Right forelimb (tissue), 1 donor: ENCODE measurements at regions not wholly inside any gene's neighbourhood (a gene's known extent, or its start where the extent isn't known, plus 50 kb on each side); places are given as distances from the start of the nearest gene placed in this dataset.

Source experiments
- DNase-seq: peaks from one replicate; pipeline ENCODE4 v3.0.0-alpha.2; 2018

- DNase-seq, result no peak
Measured at GRCh38 chr6:85396159-85396808, 53.6 kb upstream of the NT5E start.

- DNase-seq, result no peak
Measured at GRCh38 chr6:85395746-85396145, 54.1 kb upstream of the NT5E start.

GRCh38 chr6:85394853-85395538 is 54.9 kb upstream of the NT5E start:
- no peak for DNase-seq

- no peak for DNase-seq
Measured at GRCh38 chr6:85394199-85394598, 55.7 kb upstream of the NT5E start.

GRCh38 chr6:85392379-85392778 is 57.5 kb upstream of the NT5E start:
- DNase-seq, result no peak

GRCh38 chr6:85390775-85391174 is 59.1 kb upstream of the NT5E start:
- no peak for DNase-seq

- DNase-seq, result no peak
Measured at GRCh38 chr6:85390105-85390728, 59.7 kb upstream of the NT5E start.

GRCh38 chr6:85389151-85389797 is 60.6 kb upstream of the NT5E start:
- no peak for DNase-seq

GRCh38 chr6:85388531-85388930 is 61.4 kb upstream of the NT5E start:
- DNase-seq, result no peak

- no peak for DNase-seq
Measured at GRCh38 chr6:85385636-85386315, 64.1 kb upstream of the NT5E start.

GRCh38 chr6:85383042-85383441 is 66.8 kb upstream of the NT5E start:
- DNase-seq, result no peak

GRCh38 chr6:85382541-85382940 is 67.3 kb upstream of the NT5E start:
- no peak for DNase-seq

- no peak for DNase-seq
Measured at GRCh38 chr6:85372915-85373270, 77.0 kb upstream of the NT5E start.

- no peak for DNase-seq
Measured at GRCh38 chr6:85372188-85372914, 77.5 kb upstream of the NT5E start.

GRCh38 chr6:85368631-85369030 is 81.3 kb upstream of the NT5E start:
- no peak for DNase-seq

- DNase-seq, result no peak
Measured at GRCh38 chr6:85364344-85364743, 85.5 kb upstream of the NT5E start.

- no peak for DNase-seq
Measured at GRCh38 chr6:85363870-85364269, 86.0 kb upstream of the NT5E start.

- no peak for DNase-seq
Measured at GRCh38 chr6:85362652-85363310, 87.1 kb upstream of the NT5E start.

GRCh38 chr6:85361643-85362014 is 88.3 kb upstream of the NT5E start:
- DNase-seq, result no peak

GRCh38 chr6:85360794-85361642 is 88.9 kb upstream of the NT5E start:
- no peak for DNase-seq

- no peak for DNase-seq
Measured at GRCh38 chr6:85357651-85358050, 92.2 kb upstream of the NT5E start.
